NCI-H524 treated with DMSO at 0.1 percent for 48 hours (cell line): ENCODE measurements at regions not wholly inside any gene's neighbourhood (a gene's known extent, or its start where the extent isn't known, plus 50 kb on each side); places are given as distances from the start of the nearest gene placed in this dataset.

Source experiments
- DNase-seq: peaks from one replicate; lab custom pipeline; 2025; lab: John Stamatoyannopoulos, UW

DNA sequence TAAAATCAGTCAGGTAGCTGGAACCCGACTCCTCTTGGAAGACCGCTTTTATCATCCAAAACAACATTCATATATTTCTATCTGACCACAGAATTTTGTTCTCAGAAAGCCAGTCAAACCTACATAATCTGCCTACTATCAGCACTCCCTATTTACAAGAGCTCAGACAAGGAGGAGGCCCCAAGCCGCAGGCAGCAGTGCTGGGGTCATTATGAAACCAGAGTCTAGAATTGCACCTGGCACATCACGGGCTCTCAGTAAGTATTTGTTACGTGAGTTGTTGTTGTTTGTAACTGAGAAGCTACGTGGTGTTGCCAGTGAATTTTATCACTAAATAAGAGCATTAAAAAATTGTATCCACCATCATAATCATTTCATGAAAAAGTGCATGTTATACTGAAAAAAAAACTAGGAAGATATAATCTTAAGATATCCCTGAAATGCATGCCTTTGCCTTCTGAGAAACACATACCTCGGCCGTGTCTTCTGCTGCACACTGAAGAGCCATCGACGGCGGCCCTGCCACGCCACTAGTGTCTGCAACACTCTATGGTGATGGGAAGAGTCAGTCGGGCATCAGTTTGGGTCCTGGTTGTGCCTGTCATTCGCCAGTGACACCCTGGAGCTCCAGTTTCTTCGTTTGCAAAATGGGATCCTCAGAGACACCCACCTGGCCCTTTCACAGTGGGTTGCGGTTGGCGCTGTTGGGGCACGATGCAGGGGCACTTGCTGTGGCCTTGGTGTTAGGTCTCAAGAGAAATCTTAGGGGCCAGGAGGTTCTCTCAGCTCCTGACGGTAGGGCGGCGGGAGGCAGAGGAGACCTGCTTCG is 505.9 kb downstream of the EIPR1 start:
- no peak for DNase-seq

DNA sequence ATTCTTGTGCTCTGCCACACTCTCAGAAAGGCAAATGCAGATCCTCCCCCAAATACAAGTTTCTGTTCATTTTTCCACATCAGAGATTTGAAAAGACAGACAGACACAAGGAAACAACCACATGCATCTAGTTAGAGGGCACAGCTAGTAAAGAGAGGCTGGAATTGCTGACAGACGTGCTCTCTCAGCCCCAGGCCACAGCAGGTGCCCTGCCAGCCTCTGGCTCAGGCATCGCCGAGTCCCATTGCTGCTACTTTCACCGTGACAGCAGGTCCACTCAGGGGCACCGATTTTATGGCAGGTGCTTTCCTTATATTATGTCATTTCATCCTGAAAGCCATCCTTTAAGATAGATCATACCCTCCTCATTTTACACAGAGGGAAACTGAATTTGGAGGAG is 507.5 kb downstream of the EIPR1 start:
- DNase-seq, result peak; percentile 16

DNA sequence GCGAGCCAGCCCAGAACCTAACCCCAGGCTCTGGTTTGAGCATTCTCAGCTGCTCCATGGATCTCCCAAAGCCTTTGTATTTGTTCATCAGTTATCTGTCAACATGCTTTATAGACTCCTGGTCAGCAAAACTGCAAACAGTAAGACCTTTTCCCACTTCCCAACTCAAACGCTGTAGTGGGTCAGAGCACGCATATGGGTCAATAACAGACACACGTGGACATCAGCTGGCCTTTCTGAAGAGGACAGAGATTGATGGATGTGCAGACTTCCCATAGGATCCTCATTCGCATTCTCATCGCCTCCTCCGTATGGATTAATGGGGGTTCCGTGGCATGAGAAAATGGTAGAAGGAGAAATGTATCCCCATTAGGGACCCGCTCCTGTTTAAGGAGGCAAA is 508.1 kb downstream of the EIPR1 start:
- no peak for DNase-seq

DNA sequence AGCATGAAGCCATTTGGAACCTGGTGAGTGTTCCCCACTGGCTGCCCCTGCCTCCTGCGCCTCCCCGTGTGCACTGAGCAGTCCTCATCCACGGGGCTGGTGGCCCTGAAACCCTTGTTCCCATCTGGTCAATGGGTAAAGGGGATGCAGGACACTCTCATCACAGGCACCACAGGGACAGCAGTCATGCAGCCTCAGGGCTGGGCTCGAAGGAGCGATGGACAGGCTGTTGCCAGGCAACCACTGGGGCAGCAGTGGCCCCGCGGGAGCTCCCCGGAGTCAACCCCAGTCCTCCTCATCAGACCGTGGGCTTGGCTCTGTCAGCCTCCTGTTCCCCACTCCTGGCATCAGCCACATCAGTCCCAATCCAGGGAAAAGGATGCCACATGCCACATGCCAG is 509.5 kb downstream of the EIPR1 start:
- DNase-seq, result peak; percentile 7

DNA sequence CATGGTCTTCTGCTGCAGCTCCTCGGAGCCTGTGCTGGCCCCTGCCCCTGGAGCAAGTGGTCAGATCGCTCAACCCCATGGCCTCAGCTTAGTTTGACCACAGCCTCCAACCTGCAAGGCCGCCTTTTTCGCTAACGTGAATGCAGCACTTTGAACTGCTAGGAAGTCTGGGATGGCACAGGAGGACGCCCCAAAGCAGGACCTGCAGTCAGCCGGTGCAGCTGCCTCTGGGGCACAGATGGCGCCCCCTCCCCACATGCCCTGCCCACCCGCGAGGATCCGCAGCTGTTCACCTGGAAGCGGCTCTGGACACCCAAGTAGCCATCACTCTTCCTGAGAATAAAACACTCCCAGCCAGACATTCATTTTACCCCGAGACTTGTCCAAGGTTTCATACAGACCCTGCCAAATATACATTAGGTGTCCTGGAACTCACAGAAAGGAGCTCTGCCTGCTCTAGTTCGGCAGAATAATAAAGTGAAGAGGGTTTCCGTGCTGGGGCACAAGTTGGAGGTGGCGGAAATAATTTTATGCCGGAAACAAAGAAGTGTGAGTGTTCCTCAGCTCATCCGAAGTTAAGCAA is 510.1 kb downstream of the EIPR1 start:
- DNase-seq, result peak; percentile 43

DNA sequence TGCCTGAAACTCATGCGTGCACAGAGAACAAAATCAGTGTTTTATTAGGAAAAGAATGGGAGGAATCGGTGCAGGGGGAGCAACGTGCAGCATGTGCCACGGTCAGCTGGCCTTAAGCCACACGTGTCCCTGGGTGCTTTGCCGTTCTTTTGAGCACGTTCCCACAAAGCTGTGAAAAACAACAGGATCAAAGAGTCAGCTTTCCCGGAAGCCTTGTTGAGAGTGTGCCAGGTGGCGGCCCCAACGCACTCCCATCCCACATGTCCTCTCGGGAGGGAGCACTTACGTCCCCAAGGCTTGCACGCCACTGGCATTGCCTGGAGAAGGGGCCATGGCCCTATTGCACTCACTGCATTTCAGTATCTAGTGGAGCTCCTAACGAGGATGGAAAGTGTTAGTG is 511.2 kb downstream of the EIPR1 start:
- DNase-seq, result peak; percentile 7

DNA sequence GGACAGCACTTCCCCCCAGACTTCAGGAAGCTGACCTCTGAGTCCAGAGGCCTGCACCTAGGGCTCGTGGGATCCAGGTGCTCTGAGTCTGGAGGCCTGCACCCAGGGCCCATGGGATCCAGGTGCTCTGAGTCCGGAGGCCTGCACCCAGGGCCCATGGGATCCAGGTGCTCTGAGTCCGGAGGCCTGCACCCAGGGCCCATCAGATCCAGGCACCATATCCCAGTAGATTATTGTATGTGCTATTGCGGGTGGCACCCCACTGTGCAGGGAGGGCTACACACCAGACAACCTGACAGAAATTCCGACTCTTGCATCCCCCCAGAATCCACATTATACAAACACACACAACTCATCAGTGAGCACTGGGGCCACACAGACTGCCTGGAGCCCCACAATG is 515.2 kb downstream of the EIPR1 start:
- no peak for DNase-seq

DNA sequence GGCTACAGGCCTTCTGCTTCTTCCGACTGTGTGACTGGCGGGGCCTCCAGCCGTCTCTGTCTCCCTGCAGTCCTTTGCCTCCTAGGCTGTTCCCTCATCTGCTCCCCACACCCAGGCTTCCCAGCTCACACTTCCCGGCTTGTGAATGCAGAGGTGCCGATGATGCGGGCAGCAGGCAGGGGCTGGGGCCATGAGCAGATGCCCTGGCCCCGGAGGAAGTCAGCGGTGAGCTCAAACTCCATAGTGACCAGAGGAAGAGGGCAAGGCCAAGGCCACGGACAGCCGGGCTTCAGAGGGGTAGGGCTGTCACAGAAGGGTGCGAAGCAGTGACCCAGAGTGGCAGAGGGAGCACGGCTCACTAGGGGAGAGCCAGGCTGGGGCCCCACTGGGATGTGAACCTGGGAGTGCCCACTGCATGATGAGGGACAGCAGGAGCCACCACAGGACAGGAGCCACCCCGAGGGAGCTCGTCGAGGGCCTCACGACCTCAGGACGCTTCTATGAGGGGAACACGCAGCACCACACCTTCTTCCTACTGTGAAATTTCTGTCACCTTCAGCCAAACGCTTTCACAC is 515.9 kb downstream of the EIPR1 start:
- DNase-seq, result no peak

DNA sequence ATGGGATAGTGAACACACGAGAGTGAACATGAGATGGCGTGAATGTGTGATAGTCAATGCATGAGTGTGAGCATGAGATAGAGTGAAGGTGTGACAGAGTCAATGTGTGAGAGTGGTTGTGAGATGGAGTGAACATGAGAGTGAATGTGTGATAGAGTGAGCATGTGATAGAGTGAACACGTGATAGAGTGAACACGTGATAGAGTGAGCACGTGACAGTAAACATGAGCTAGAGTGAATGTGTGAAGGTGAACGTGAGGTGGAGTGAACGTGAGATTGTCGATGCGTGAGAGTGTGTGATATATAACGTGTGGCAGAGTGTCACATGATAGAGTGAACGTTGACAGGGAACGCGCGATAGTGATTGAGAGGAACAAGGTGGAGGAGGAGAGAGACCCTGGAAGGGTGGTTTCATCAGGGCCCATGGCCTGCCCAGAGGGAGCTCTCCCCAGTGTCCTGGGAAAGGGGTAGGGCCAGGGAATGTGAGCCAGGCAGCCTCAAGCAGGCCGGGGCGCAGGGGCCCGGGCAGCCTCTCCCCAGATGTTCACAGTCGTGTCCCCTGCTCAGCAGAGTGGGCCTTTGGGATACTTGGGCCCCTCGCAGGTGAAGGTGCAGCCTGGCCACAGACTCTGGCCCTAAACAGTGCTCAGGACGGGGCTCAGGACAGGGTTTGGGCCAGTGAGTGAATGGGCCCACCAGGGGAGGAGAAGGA is 516.9 kb downstream of the EIPR1 start:
- DNase-seq, result no peak

DNA sequence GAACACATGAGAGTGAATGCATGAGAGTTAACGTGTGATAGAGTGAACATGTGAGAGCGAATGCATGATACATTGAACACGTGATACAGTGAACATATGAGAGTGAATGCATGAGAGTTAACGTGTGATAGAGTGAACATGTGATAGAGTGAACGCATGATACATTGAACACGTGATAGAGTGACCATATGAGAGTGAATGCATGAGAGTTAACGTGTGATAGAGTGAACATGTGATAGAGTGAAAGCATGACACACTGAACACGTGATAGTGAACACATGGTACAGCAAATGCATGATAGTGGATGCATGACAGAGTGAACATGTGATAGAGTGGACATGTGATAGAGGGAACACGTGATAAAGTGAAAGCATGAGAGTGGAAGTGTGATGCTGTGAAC is 517.9 kb downstream of the EIPR1 start:
- DNase-seq, result no peak

DNA sequence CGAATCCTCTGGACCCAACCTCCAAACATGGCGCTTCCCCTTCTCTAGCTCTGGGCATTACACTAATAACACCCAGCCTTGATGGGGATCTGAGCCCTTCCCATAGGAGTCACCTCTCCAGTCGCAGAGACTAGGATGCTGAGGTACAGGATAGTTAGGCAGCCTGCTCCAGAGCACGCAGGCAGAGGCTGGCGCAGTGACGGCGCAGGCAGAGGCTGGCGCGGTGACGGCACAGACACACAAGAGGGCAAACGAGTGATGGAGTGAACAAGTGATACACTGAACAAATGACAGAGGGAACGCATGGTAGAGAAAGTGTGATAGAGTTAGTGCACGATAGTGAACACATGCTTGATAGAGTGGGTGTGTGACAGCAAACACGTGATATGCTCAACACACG is 518.5 kb downstream of the EIPR1 start:
- no peak for DNase-seq

DNA sequence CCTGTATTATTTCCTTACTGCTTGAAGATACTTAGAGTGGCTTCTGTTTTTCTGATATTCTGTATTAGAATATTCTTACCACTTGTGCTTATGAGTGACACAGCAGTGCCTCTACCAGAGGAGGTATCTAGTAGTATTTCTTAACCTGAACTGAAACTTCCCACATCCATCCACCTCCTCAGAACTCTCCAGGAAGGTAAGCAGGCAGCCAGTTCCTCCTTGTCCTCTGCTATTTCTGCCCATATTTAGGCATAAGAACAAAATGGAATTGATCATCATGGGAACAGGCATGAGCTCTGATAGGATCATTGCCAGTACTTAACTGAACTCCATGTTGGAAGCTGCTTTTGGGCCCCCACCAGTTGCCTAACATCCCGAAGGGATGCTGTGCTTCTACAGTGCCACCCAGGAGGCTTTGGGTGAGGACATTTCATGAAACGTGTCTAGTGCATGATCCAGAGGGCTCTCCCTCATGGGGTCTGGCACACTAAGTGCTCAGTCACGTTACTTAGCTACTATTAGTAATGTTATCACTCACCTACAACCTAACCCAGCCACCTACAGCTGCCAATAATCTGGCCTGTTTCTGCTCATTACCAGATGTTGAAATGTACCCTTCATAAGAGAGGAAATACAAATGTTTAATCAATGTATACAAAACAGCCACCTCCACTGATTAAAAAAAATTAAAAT is 520.7 kb downstream of the EIPR1 start:
- no peak for DNase-seq

DNA sequence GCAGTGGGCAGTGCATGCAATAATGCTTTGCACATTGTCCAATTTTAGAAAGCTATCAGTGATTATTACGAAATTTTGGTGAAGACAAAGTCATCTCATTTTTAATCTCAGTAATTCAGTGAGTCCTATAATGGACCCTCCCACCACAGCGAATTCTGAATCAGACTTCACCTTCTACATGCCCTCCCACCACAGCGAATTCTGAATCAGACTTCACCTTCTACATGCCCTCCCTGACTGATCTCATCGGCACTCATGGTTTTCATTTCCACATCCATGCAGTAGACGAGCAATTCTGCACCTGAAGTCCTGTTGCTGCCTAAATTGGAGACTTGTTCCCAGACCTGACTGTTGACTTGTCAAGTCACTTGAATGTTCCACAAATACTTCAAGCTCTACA is 522.3 kb downstream of the EIPR1 start:
- DNase-seq, result no peak

DNA sequence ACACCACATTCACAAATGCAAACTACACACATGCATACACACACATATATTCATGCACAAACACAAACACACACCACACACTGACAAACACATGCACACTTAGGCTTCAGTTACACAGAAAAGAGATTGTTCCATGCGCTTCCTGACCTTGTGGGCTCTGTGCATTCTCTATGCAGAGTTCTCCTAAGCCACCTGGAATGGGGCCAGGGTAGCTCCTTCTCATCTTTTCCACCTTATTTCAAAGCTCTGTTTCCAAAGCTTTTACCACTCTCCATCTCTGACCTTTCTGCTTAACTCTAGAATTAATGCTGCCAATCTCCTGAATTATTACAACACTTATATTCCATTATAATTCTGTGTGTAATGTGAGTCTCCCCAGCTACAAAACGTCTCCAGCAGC is 522.3 kb upstream of the MYT1L start:
- no peak for DNase-seq

DNA sequence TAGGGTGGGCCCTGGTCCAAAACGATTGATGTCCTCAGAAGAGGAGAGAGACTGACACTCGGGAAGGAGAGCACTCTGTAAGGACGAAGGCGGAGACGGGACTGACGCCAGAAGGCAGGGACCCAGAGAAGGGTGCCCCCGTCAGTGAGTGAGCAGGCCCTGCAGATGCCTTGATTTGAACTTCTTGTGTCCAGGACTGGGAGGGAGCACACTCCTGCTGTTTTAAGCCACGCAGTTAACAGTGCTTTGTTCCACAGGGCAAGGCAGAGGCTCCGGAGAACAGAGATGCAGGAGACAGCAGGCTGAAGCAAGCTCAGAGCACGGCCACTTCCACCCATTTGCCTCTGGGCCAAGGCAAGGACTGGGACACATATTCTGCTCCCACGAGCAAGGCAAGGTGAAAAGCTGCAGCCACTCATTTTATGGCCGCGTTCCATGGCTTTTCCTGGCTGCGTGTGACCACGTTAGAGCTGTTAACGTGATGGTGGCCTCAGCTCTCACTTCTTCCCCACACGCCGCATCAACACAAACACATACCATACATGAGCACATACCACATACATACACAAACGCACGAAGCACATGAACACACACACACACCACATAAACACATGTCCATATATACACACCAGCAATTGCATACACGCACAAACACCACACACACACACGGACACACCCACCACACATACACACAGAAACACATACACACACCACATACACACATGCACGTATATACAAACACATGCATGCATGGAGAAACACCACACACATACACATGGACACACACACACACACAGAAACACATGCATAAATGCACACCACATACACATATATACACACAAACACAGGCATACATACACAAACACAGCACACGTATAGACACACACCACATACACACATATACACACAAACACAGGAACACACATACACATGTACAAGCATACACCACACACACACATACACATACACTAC is 521.0 kb upstream of the MYT1L start:
- DNase-seq, result no peak

DNA sequence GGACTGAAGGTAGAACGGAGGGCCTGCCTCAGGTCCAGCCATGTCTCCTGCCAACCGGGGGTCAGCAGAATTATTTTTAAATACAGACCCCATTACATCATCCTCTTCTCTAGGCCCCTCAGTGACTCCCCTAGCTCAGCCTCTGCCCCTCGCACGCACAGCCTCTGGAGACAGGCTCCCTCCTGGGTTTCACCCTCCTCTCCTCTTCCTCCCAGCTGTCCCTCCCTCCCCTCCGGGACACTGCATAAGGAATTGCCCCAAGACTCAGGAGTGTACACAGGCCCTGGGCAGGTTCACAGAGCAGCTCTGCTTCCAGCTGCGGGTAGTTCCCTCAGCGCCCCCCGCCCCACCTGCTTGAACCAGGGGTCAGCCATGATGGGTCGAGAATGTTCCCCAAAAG is 520.2 kb upstream of the MYT1L start:
- no peak for DNase-seq

DNA sequence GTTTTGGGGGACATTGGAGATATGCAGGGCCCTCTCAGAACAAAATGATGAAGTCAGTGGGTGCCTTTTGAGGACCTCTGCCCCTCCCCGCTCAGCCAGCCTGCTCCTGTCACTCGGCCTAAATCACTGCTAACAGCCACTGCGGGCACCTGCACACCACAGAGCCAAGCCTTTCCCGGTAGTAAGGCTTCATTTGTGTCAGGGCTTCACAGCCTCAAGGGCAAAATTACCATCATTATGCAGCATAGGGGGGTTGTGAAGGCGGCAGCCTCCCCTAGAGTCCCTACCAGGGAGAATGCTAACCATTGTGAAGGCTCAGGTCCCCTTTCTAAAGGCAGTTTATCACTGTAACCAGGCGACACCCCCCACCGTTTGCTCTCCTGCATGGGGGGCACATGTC is 519.8 kb upstream of the MYT1L start:
- DNase-seq, result no peak

DNA sequence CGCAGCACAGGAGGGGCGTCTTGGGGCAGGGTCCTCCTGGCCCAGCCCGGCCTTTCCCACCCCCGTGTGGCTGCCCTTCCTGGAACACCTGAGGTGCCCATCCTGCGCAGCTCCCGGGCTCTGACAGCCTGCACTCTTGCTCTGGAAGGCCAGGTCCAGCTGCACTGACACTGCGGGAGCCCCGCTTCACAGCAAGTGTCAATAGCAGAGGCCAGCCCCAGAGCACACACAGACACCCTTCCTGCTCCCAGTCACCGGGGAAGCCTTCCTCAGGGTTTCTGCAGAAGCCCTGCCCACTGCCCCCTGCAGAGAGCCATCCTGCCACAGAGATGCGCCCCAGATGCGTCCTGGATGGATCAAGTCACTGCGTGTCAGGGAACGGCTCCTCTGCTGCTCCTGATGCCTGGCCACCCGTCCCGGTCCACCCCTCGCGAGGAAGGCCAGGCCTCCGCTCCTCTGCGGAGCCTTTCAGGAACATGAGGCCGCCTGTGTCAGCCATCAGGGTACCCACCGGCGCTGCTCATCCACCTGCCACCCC is 519.2 kb upstream of the MYT1L start:
- DNase-seq, result no peak

DNA sequence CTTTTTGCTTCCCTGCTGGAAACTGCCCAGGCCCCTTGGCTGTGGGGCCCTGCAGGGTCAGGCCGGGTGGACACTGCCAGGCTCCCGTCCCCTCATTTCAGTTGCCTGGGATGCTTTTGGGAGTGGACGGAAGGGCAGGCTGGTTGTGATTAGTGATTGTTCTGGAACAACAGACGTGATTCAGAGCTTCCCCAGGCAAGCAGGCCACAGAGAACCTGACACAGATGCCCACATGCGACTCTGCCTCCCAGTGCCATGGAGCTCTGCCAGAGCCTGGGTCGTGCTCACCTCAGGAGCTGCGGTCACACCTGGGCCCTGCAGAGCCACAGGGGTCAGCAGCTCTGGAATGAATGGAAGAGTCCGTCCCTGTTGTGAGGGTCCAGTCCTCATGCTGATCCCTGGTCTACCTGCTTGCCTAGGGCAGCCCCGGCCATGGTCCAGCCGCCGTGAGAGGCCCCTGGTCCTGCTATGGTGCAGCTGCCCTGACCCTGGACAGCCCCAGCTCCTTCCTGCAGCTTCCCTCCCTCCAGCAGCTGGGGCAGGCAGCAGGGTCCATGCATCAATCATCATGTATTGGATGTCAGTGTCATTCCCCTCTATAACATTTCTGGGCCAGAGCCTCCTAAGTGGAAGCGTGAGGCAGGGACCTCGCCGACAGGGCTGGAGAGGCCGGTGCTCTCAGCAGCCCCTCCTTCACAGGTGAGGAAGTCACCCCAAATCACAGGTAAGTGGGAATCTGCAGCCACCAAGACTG is 518.6 kb upstream of the MYT1L start:
- no peak for DNase-seq
